Astrocyte (in vitro differentiated cells and primary cell): ENCODE measurements at regions not wholly inside any gene's neighbourhood (a gene's known extent, or its start where the extent isn't known, plus 50 kb on each side); places are given as distances from the start of the nearest gene placed in this dataset.

Source experiments
- CTCF ChIP-seq: IDR thresholded peaks from 2 replicates; pipeline ENCODE4 v1.5.1; 2011; ENCODE audit warnings: low read depth, mild to moderate bottlenecking, inconsistent platforms, low read length, moderate library complexity; ENCODE audit not compliant: insufficient read depth
- EZH2 ChIP-seq: IDR thresholded peaks from 2 replicates; pipeline ENCODE4 v1.6.1; 2012; ENCODE audit warnings: mild to moderate bottlenecking, low read length, inconsistent platforms; ENCODE audit not compliant: insufficient read depth

GRCh38 chr4:164462471-164462870 is 291.5 kb upstream of the SMIM31 start:
- TF ChIP-seq CTCF (no peak), EZH2 (no peak)
